NCI-H2196 treated with DMSO at 0.1 percent for 48 hours (cell line): ENCODE measurements at regions not wholly inside any gene's neighbourhood (a gene's known extent, or its start where the extent isn't known, plus 50 kb on each side); places are given as distances from the start of the nearest gene placed in this dataset.

ENCODE experiments used
- DNase-seq: peaks from one replicate; lab custom pipeline; 2025; ENCODE audit not compliant: unreplicated experiment; lab: John Stamatoyannopoulos, UW

GRCh38 chr10:76667408-76668370 lies 969.9 kb downstream of the KCNMA1 start:
- DNase-seq: no peak

GRCh38 chr10:76666891-76667290 lies 970.7 kb downstream of the KCNMA1 start:
- no peak for DNase-seq

- DNase-seq: no peak
Observed at GRCh38 chr10:76665029-76665428, 972.6 kb downstream of the KCNMA1 start.

- DNase-seq: no peak
Observed at GRCh38 chr10:76657337-76658012, 980.1 kb downstream of the KCNMA1 start.

GRCh38 chr10:76651154-76651553 lies 986.5 kb downstream of the KCNMA1 start:
- DNase-seq: no peak

GRCh38 chr10:76649723-76650127 lies 987.9 kb downstream of the KCNMA1 start:
- DNase-seq: no peak

GRCh38 chr10:76649254-76649653 lies 988.4 kb downstream of the KCNMA1 start:
- no peak for DNase-seq

- no peak for DNase-seq
Observed at GRCh38 chr10:76647301-76647700, 990.3 kb downstream of the KCNMA1 start.

- no peak for DNase-seq
Observed at GRCh38 chr10:76645341-76645740, 992.3 kb downstream of the KCNMA1 start.

GRCh38 chr10:76644476-76644875 lies 993.1 kb downstream of the KCNMA1 start:
- no peak for DNase-seq

- no peak for DNase-seq
Observed at GRCh38 chr10:76643511-76643911, 994.1 kb downstream of the KCNMA1 start.

- DNase-seq: no peak
Observed at GRCh38 chr10:76642358-76642757, 995.2 kb downstream of the KCNMA1 start.

- no peak for DNase-seq
Observed at GRCh38 chr10:76641215-76641614, 996.4 kb downstream of the KCNMA1 start.

- DNase-seq: no peak
Observed at GRCh38 chr10:76640806-76641205, 996.8 kb downstream of the KCNMA1 start.

- DNase-seq: no peak
Observed at GRCh38 chr10:76632767-76633051, 1004.9 kb downstream of the KCNMA1 start.

- DNase-seq: no peak
Observed at GRCh38 chr10:76631884-76632766, 1005.5 kb downstream of the KCNMA1 start.

GRCh38 chr10:76631036-76631670 lies 1006.5 kb downstream of the KCNMA1 start:
- no peak for DNase-seq

GRCh38 chr10:76628801-76629200 lies 1008.8 kb downstream of the KCNMA1 start:
- DNase-seq: no peak

GRCh38 chr10:76626386-76626785 lies 1011.2 kb downstream of the KCNMA1 start:
- DNase-seq: no peak

- DNase-seq: no peak
Observed at GRCh38 chr10:76624470-76624869, 1013.1 kb downstream of the KCNMA1 start.
